ENCODE measurements at regions not wholly inside any gene's neighbourhood (a gene's known extent, or its start where the extent isn't known, plus 50 kb on each side); places are given as distances from the start of the nearest gene placed in this dataset.
A peak's percentile ranks its signal among the peaks of the same experiment; 100 is the strongest.

DNA sequence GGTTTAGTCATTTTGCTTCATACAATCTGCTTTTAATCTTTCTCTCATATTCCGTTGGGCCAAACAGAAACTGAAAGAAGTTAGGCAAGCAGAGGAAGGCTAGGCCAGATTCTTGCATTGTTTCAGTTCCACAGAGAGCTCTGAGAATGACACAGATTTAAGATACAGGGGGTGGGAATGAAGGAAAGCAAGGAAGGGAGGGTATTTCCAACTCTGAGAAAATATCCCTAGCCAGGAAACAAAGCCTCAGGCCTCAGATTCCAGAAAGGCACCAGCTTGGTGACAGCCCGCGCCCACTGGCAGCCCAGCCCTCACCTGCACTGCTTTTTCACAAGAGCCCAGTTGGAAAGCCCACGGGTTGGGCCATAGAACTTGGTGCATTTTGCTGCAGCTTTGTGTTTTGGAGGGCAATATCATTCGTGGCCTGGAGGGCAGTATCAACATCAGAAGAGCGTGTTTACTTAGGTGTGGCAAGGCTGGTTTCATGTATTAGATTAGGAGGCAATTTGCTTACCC is 63.5 kb downstream of the ENC1 start:
- no peak for DNase-seq (ENCODE audit: low read depth)

DNA sequence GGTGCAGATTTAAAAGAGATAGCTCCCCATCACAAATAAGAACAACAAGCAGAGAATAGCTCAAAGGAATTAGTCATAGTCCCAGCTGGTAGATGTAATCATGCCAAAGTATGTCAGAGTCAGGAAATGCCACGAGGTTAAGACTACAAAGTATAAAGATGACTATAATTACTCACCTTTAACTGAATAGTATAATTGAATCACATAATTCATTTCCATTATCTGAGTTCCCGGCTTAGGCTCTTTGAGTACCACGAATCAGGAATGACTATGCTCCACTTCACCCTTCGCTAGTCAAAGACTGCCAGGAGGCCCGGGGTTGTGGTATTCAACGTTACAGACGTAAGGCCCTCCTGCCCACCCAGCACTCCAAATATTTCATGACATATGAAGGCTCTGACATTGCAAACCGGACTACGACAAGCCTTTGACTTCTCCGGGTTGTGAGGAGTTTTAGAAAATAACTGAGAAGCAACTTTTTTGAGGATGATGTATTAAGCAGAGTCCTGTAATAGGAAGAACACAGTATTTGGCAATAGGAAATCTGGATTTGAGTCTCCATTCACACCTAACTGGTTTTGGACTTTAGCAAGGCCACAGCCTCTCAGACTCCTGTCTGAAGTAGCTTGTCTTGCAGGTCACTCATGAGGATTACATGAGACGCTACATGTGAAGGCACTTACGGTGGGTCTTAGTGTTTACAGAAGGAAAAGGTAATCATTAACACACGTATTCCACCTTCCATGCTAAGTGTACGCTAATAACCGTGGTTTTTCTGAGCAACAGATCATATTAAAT is 64.6 kb downstream of the ENC1 start:
- no peak for DNase-seq (ENCODE audit: low read depth)

- no peak for DNase-seq (ENCODE audit: low read depth)
Measured at GRCh38 chr5:74570250-74570649, 70.3 kb downstream of the ENC1 start.

- DNase-seq (ENCODE audit: low read depth) = no peak
Measured at GRCh38 chr5:74567411-74567995, 73.0 kb downstream of the ENC1 start.

- DNase-seq (ENCODE audit: low read depth) = no peak
Measured at GRCh38 chr5:74562122-74562521, 78.4 kb downstream of the ENC1 start.

DNA sequence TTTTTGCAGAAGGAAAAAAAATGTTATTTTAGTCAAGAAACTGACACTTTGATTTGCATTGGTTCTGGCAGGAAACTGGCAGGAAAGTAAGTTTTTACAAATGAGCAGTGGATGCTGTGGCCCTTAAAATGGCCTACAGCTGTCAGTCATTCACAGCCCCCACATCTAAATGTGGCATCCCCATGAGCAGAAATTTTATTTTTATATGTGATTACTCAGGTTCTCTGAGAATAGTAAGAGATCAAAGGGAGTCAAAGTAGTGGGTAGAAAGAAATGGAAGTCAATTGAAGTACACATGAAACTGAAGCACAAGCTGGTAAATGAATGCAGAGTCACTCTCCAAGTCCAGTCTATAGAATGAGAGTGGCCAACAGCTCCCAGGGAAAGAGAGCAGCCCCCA is 80.3 kb downstream of the ENC1 start:
- no peak for DNase-seq (ENCODE audit: low read depth)

GRCh38 chr5:74556631-74557595 is 83.6 kb downstream of the ENC1 start:
- no peak for DNase-seq (ENCODE audit: low read depth)

- DNase-seq (ENCODE audit: low read depth) = no peak
Measured at GRCh38 chr5:74556006-74556405, 84.5 kb downstream of the ENC1 start.

DNA sequence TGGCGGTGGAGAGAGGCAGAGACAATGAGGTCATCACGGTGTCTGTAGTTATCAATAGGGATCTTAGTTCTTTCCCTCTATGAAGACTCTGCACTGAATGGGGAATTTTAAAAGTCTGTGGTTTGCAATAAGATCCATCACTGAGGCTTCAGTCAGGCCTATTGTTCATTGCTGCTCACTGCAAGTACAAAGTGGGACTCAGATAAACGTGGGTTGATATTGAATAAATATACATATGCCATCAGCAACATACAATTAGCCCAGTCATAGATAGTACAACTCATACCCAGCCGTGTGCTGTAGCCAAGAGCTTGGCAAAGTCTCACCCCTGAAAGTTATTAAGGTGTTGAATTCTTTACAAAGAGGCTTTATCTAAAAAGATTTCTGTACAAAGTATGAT is 88.4 kb downstream of the ENC1 start:
- no peak for DNase-seq (ENCODE audit: low read depth)

- no peak for DNase-seq (ENCODE audit: low read depth)
Measured at GRCh38 chr5:74550927-74551326, 89.6 kb downstream of the ENC1 start.

- no peak for DNase-seq (ENCODE audit: low read depth)
Measured at GRCh38 chr5:74549384-74549783, 91.1 kb downstream of the ENC1 start.

- no peak for DNase-seq (ENCODE audit: low read depth)
Measured at GRCh38 chr5:74546796-74547195, 93.7 kb downstream of the ENC1 start.

DNA sequence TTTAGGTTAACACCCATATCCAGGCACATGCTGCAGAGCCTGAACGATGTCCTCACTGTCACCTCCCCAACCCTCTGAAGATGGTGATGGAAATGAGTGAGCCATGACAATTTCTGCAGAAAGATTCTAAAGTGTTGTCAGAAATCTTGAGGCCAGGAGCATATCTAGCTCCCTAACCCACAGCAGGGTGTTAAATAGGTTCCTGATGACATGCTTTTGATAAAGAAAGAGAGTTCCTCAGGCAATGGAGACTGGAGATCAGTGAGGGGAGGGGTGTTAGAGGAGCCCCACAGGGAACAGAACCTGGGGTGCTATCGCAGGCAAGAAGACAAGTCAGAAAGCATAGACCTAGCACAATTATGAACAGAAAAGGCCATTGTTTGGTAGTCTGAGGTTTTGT is 95.7 kb downstream of the ENC1 start:
- no peak for DNase-seq (ENCODE audit: low read depth)

- DNase-seq (ENCODE audit: low read depth) = peak; percentile 85
Measured at GRCh38 chr5:74543162-74543995, 97.1 kb downstream of the ENC1 start.

GRCh38 chr5:74542482-74542881 is 98.0 kb downstream of the ENC1 start:
- DNase-seq (ENCODE audit: low read depth) = no peak

DNA sequence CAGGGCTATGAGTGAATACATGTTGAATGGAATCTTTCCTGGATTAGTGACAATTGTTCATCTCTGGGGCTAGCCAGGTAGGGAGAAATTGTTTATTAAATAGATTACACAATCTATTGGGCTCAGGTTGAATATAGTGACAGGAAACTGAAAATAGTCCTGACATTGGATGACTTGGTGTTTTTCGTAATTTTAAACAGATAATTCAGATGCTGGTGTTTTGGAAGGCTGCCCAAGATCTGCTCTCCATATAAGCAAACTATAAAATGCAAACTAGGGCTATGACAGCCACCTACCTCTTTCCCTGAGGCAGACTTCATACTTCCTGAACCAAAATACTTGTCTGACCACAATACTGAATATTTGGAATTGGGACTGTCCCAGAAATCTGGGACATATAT is 99.1 kb downstream of the ENC1 start:
- DNase-seq (ENCODE audit: low read depth) = no peak

DNA sequence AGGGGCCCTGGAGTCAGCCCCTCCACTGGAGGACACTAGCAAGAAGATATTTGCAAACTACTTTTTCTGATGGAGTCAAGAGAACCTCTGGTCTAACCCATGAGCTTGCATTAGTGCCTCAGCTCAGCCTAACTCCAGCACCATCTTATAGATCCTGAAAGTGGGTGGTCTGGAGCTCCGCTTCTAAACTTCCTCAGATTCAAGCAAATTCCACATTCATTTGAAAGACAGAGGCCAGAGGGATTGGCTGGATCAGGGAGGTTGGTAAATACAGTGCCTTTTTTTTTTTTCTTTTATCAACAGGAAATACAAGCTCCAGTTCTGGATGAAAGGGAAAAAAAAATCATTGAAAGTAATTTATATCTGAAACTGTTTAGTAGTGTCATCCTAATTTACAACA is 99.9 kb downstream of the ENC1 start:
- no peak for DNase-seq (ENCODE audit: low read depth)

GRCh38 chr5:74539986-74540385 is 100.5 kb downstream of the ENC1 start:
- no peak for DNase-seq (ENCODE audit: low read depth)

DNA sequence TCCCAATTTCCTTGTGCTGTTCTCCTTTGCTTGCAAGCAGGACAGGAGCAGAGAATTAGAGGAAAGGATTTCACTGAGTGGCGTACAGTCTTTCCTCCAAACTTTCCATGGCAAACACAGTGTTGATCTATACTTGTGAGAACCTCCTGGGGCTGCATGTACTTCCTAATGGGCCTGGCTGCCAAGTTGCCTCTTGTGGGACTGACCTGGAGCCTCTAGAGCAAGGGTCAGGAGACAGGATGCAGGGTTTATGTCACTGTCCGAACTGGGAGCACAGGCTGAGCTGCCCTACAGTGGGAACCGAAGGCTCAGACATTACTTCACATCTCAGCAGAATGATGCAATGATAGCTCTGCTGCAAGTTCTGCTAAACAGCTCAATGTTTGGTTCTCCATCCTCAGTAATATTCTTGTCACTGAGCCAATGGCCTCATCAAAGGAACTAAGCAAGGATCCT is 102.3 kb downstream of the ENC1 start:
- DNase-seq (ENCODE audit: low read depth) = no peak

GRCh38 chr5:74536658-74537057 is 103.9 kb downstream of the ENC1 start:
- DNase-seq (ENCODE audit: low read depth) = no peak

DNA sequence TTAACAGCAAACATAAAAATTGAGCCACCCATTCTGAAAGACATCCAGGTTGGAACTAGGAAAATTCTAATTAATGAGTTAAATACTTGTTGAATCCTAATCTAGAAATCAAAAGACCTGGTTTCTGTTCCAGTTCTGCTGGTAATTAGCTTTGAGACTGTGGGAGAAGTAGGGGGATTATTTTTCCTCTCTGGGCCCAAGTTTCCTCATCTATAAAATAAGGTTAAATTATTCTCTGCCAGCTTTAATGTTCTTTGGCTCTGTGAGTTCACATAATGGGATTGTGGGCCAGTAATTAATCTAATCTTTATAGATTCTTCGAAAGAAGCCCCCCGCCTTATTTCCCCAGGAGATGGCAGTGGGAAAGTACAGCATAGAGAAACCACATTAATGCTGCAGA is 104.6 kb downstream of the ENC1 start:
- no peak for DNase-seq (ENCODE audit: low read depth)

Data from HS-27A (cell line).